ENCODE measurements at regions not wholly inside any gene's neighbourhood (a gene's known extent, or its start where the extent isn't known, plus 50 kb on each side); places are given as distances from the start of the nearest gene placed in this dataset.
"Not testable (repeated sequence)": the region's sequence is repeated elsewhere in the genome, so short reads cannot be mapped to it uniquely, and the experiment has no call there.

- no peak for DNase-seq
These were observed 138.7 kb upstream of the SMIM30 start for GRCh38 chr7:113256883-113257531.

GRCh38 chr7:113247198-113247597 lies 128.8 kb upstream of the SMIM30 start:
- no peak for DNase-seq

GRCh38 chr7:113246738-113247137 lies 128.4 kb upstream of the SMIM30 start:
- DNase-seq: no peak

GRCh38 chr7:113232885-113233284 lies 114.5 kb upstream of the SMIM30 start:
- no peak for DNase-seq

- DNase-seq: no peak
These were observed 112.3 kb upstream of the SMIM30 start for GRCh38 chr7:113230691-113231090.

GRCh38 chr7:113217314-113217713 lies 99.0 kb upstream of the SMIM30 start:
- no peak for DNase-seq

- DNase-seq: no peak
These were observed 97.7 kb upstream of the SMIM30 start for GRCh38 chr7:113216038-113216437.

GRCh38 chr7:113209449-113210203 lies 91.3 kb upstream of the SMIM30 start:
- no peak for DNase-seq

GRCh38 chr7:113207931-113208330 lies 89.6 kb upstream of the SMIM30 start:
- DNase-seq: no peak

GRCh38 chr7:113207441-113207840 lies 89.1 kb upstream of the SMIM30 start:
- no peak for DNase-seq

- DNase-seq: no peak
These were observed 86.1 kb upstream of the SMIM30 start for GRCh38 chr7:113204415-113204814.

GRCh38 chr7:113202284-113202683 lies 83.9 kb upstream of the SMIM30 start:
- DNase-seq: no peak

- no peak for DNase-seq
These were observed 81.9 kb upstream of the SMIM30 start for GRCh38 chr7:113200281-113200680.

- no peak for DNase-seq
These were observed 81.5 kb upstream of the SMIM30 start for GRCh38 chr7:113199841-113200240.

- DNase-seq: no peak
These were observed 80.8 kb upstream of the SMIM30 start for GRCh38 chr7:113199136-113199535.

GRCh38 chr7:113198226-113198625 lies 79.9 kb upstream of the SMIM30 start:
- DNase-seq: no peak

- no peak for DNase-seq
These were observed 78.9 kb upstream of the SMIM30 start for GRCh38 chr7:113197274-113197673.

GRCh38 chr7:113188396-113188795 lies 70.0 kb upstream of the SMIM30 start:
- no peak for DNase-seq

- no peak for DNase-seq
These were observed 61.0 kb upstream of the SMIM30 start for GRCh38 chr7:113179313-113179712.

- no peak for DNase-seq
These were observed 58.5 kb upstream of the SMIM30 start for GRCh38 chr7:113176836-113177235.

GRCh38 chr7:113176180-113176579 lies 57.8 kb upstream of the SMIM30 start:
- DNase-seq: not testable (repeated sequence)

- no peak for DNase-seq
These were observed 57.3 kb upstream of the SMIM30 start for GRCh38 chr7:113175525-113176104.

- no peak for DNase-seq
These were observed 54.4 kb upstream of the SMIM30 start for GRCh38 chr7:113172726-113173125.

Measured in amygdala (tissue), 56 donors.